HG02973 (cell line): ENCODE measurements at regions not wholly inside any gene's neighbourhood (a gene's known extent, or its start where the extent isn't known, plus 50 kb on each side); places are given as distances from the start of the nearest gene placed in this dataset.

Experiments used
- ATAC-seq: cut with Tn5 transposase; IDR thresholded peaks from one replicate; pipeline ENCODE4 v1.9.1; 2021; ENCODE audit warnings: moderate library complexity; ENCODE audit not compliant: unreplicated experiment

DNA sequence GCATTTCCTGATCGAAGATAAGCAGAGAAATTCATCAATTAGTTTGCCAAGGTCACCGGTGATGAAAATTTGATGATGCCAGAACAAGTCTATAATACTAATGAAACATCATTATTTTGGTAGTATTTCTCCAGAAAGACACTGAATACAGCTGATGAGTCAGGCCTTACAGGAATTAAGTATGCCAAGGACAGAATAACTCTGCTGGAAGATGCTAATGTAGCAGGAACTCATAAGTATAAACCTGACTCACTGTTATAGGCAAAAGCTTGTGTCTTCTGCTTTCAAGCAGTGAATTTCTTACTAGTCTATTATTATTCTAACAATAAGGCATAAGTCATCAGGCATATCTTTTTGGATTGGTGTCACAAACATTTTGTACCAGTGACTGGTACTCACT is 1825.1 kb upstream of the IGFBP7 start:
- ATAC-seq, result no peak

DNA sequence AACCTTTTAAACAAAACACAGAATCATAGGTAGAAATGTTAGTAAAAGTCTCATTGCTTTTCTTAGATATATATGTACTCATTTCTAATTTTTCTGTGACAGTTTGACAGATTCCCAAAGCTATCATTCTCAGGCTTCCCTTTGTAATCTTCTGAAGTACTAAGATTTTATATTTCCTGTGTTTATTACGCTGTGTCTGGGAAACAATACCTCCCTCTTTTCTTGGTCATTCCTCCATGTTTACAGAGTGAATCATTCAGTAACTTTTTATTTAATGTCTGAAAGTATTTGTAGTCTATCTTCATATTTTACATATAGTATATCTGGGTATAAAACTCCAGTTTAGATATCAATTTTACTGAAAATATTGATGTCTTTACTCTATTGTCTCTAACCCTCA is 1826.3 kb upstream of the IGFBP7 start:
- ATAC-seq, result no peak

DNA sequence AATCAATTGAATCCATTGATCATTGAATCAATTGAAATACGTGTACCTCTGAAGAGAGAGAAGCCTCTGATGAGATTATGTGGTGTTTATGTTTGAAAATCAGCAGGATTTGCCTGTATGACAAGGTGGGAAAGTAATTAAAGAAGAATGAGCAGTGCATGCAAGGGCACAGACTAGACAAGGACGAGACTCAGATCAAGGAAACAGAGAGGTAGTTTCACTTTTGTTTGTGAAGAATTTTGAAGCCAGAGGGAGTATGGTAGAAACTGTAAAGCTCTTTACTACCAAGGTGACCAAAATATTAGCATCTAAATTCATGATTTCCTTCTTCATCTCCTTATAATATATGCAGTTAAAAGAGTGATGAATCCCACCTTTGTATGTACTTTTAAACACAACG is 1830.0 kb upstream of the IGFBP7 start:
- ATAC-seq, result no peak

DNA sequence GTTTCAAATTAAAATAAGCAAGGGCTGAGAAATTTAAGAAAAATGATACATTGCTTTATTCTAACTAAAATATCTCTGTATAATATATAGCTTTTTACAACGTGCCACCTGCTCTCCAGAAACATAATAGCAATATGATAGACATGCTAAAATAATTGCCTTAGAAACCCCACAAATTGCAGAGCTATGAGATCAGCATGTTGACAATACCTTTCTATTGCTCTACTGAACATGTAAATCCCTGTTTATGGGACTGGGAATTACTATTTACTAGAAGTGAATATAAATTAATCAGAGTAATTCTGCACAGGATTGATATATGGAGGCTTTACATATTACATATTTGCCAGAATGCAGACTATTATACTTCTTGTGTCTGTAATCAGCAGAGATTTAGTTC is 1831.1 kb upstream of the IGFBP7 start:
- ATAC-seq, result no peak

DNA sequence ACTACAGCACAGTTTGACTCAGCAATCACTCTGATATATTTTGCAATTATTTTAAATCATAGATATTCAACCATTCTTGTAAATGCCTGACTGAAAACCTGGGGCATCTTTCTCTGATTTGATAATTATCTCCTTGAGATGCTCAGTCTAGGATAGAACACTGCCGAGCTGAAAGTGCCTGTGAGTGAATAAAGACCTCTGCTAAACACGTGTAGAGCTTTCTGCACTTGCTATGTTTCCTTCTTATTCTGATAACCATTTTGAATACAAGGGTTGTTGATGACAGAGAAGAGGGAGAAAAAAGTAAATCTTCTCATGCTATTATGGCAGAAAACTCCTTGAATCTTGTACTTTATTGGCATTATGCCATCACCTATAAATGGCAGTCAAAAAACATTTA is 1843.4 kb upstream of the IGFBP7 start:
- ATAC-seq, result no peak

DNA sequence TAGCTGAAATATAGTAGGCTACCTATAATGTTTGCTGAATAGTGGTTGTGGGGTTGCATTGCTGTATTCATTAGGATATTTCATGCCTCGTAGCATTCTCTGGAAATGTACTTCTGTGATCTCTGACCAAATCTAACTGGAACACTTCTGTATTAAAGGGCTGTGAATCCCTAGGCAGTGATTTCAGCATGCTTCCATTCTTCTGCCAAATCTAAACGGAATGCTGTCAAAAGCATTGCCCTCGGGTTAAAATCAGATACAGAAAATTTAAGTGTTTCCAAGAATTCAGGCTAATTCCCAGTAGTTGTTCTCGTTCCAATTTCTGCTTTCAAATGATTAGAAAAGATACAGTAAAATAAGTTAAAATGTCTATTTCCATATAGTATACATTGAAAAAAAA is 1847.5 kb upstream of the IGFBP7 start:
- ATAC-seq, result no peak

DNA sequence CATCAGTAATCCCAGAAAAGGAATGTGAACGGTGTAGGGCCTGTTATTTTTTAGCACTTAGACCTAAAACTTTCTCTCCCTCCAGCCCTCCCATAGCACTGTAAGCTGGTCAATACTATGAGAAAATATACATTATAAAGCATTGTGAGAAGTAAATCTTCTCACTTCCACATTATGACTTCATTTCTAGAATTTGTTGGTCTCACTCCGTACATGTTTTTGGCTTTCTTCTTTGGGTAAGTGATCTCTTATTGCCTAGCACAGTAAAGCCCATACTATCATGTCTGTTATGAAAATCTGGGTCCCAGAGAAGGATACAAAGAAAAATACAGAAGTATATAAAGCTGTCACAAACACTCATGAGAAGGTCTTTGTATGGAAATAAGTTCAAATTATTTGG is 1851.1 kb upstream of the IGFBP7 start:
- ATAC-seq, result no peak

DNA sequence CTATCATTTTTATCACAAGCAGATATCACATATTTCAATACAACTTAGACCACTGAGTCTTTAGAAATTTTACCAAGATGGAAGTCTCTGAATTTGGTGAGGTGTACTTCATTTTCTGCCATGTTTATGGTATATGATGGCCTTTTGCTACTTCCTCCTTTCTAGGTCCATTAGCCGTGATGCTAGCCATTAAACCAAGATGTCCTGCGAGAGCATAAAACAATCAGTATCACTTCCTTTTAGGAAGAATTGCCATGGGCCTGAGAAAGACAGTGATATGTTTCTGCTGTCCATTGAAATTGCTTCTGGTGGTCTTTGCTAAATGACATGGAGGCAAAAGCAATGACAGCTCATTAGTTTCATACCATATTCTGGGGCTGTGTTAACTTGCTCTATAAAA is 1851.7 kb upstream of the IGFBP7 start:
- no peak for ATAC-seq

DNA sequence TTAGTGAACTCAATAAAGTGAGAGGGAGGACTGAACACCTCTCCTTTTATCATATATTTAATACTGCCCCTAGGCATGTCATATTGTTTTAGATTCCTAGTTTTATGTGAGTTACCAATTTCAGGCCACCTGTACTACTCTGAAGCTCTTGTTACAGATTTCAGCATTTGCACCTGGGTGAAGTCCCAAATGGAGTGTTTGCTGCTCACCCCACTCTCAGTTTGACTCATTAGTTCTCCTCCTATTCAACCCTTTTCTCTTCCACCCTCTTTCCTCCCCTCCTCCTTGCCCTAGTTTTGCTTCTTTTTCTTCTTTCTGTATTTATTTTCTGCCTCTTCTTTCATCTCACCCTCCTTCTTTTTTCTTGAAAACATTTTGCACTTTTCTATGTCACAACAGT is 1852.2 kb upstream of the IGFBP7 start:
- ATAC-seq, result no peak

DNA sequence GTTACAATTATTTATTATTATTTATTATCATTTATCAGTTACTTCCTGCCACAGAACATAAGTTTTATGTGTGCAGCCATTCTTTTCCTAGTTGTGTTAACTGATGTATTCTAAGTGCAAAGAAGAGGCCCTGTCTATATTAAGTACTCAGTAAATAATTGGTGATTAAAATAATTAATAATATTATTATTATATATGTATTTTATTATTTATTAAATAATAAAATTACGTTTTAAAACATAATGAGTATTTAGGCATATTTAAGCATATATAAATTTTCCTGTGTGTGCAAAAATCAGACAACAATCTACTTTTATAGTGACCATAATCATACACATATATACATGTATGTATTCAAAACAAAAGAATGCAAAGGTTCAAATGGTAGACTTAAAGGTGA is 1871.6 kb upstream of the IGFBP7 start:
- no peak for ATAC-seq

DNA sequence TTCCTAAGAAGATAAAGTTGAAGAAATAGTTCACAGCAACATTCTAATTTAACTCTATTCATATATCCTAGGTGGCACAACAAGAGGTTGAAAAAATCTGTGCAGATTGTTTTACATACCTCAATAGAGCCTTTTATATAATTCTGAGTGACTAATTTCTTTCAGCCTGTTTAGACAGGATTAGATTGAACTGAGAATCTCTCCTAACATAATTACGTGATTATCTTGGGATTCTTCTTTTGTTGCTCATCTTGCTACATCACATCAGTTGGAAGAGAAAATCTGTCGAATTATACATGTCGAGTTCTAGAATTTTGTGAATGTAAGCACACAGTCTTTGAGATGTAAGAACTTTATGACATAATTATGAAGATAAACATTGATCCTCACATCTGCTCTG is 1873.7 kb upstream of the IGFBP7 start:
- ATAC-seq, result no peak

DNA sequence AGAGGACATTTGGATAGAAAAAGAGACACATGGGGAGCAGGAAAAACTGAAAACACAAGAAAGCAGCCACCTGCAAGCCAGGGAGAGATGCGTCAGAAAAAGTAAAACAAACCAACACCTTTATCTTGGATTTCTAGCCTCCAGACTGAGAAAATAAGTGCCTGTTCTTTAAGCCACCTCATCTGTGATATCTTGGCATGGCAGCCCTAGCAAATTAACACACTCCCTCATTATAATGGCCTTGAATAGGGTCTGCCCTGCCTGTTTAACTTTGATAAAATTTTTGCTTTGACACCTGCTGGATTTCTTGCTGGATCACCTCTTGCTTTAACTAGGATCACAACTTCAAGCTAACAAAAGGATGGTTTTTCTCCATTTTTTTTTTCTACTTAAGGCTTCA is 1892.0 kb upstream of the IGFBP7 start:
- ATAC-seq, result no peak

DNA sequence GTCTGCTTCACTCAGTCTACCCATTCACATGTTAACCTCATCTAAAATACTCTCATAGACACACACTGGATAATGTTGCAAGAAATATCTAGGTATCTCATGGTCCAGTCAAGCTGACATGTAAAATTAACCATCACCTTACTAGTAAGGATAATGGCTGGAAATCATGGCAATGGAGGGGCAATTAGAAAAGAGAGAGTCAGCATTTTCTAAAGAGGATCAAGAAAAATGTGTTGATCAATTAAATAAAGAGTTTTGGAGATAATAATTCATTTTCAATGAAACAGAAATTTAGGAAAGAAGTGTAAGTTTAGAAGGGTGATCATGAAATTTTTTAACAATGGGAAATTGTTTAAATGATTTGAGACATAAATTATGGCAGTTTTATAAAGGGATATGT is 1914.1 kb upstream of the IGFBP7 start:
- ATAC-seq, result no peak

DNA sequence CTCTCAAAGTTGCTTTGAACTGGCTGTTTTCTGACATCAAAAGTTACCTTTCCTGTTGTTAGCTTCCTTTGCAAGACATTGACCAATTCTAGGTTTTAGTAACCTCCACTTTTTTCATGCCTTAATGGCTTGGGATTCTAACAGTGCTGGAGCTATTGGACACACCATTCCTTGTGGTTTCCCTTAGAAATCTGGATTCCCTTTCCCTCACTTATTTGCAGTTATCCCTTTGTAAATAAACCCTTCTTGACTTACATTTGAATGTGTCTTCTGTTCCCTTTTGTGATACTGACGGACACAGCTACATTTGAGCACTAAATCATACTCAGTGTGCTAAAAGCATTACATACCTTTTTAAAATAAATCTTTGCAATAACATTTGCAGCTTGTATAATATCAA is 1927.6 kb upstream of the IGFBP7 start:
- ATAC-seq, result no peak

DNA sequence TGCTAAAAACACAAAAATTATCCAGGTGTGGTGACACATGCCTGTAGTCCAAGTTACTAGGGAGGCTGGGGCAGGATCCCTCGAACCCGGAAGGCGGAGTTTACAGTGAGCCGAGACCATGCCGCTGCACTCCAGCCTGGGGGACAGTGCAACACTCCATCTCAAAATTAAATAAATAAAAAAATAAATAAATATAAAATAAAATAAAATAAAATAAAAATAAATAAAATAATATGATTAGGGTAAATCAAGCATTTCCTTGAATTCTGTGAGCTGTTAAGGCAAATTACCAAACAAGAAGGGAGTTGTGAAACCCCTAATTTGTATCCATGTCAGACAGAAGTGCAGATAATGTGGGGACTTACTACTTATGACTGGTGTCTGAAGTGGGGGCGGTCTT is 1928.9 kb upstream of the IGFBP7 start:
- no peak for ATAC-seq

DNA sequence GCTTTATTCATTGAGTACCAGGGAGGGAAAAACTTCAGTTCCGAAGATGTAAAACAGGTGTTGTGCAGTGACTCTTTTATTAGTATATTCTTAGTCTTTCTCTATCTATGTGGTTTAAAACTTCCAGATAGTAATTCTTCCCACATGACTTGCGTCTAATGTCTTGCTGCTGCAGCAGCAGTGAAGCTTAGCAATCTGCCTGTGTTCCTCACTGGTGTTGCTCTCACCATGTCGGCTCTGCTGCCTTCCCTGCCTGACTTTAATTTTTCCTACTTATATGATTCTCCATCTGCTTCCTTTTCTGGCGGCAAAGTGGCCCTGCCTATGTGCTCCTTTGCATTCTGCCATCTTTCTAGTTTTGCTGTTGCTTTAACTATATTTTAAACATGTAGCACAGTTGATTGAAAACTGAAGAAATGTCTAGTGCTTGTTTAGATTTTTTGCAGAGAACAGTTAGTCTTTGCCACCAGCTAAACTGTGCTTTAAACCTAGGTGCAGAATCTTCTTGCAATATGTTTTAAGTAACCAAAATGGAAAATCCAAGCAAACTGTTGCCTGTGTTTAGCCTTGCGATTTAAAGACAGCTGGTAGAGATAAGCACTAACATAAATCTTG is 1934.2 kb upstream of the IGFBP7 start:
- ATAC-seq, result no peak

DNA sequence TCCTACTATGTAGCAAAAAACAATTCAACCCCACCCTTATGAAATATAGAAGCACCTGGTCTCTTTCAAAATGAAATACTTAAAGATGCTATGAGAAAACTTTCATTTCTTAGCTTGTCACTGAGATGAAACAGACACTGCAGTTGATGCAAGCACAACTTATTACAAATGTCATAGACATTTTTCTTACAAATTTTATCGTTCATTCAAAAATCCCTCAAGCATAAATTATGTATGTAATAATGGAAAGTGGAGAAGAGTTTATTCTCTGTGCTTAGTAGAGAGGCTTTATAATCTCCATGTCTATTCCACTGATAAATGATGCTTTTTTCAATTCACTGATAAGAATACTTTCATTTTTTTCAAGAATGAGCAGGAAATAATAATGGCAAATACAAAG is 1943.9 kb upstream of the IGFBP7 start:
- ATAC-seq, result no peak

DNA sequence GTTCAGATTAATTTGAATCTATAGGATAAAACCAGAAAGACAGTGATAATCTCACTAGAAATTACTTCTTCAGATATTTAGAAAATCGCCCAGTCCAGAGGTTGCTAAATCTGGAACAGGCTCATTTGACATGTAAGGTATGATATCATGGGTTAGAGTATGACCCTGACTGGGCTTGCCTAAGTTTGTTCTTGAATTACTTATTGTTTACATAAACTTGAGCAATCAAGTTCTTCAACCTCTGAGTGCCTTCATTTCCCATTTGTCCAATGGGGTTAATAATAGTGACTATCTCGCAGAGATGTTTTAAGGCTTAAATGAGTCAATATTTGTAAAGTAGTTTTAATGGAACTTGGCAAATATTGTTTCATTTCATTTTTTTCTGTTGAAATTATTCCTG is 1947.6 kb upstream of the IGFBP7 start:
- no peak for ATAC-seq

DNA sequence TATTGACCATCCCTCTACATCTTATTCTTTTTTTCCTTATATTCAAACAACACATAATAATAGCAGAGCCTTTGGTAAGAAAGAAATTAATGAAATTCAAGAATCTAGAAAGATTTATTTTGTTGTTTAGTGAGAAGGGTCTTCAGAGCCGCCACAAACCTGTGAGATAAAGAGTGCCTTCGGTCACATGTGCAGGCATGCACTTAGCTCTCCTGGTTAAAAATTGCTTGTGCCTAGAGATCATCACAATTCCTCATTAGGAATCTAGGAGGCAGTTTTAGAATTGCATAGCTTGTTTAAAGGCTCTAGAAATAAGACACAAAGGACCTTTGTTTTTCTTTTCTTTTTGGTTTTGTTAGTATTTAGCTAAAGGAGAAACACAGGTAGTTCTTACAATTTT is 1948.4 kb upstream of the IGFBP7 start:
- ATAC-seq, result no peak

DNA sequence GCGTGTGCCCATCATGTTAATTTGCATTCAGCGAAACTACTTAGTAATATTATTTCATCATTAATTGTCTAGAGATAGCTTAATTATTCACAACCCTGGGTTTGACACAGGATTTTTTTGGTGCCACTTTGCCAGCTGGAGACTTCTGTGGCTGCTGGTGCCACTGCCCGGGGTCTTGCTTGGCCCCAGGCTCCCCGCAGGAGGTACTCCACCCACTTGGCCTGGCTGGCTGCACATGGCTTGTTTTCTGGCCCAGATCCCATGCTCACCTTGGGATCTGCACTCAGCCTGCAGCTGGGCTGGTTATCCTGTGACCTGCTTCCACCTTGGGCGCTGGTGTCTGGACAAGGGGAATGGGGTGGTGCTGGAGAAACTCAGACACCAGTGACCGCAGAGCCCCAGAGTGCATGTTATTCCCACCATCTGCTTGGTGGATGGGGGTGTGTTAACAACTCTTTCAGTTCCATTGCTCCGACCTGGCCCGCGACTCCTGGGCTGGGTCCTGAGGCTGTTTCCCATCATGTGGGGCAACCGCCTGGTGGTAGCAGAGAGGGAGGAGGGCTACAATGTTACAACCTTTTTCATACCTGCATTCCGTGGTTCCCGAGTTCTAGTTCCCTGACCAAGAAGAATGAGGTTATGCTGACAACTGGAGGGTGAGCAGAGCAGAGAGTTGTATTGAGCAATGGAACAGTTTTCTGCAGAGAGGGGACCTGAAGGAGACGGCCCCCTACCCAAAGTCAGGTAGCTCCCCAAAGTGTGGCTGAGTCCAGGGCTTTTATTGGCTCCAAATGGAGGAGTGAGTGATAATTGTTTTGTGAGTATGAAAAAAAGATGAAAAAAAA is 1950.0 kb upstream of the IGFBP7 start:
- no peak for ATAC-seq

DNA sequence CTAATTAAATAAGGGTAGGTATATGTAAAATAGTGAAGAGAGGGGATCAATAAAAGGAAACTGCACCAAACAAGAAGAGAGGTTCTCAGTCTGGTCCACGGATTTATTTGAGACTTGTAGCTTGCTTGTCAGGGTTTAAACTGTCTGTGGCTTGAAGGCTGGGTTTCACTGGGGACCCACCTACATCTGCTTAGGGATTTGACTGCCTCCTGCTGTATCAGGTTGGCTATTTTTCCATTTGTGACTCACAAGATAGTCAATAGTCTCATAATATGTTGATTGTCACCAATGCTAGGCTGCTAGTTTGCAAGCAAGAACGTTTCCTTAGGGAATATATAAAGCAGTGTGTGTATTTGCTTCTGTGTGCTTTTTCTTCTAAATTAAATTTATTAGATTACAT is 1950.7 kb upstream of the IGFBP7 start:
- ATAC-seq, result no peak

DNA sequence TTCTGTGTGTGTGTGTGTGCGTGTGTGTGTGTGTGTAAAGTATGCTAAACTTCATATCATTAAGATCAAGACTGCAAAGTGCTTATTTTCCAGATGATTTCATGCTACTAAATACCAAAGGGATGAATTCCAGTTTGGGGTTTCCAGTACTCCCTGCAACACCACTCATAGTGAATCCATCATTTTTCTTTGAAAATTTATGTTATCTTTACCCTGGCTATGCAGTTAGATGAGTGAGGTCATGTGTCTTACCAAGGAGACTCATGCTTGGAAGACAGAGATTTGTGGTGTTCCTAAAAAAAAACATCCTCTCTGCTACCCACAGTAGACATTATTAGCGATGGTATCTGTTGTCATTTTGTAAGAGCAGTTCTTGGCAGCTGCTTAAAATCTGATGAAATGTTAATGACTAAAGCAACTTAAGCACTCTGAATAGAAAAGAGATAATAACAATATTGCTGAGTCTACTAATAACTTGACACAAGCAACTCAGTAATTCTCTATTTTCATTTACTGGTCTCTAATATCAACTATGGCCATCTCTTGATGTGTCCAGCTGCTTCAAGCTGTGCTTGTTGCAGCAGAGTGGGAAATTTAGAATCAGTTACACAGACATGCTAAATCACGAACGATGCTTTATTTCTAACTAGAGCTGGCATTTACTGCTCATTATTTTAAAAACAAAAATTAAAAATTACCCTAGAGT is 1953.0 kb upstream of the IGFBP7 start:
- ATAC-seq, result no peak
